GM18499 (cell line): ENCODE measurements at regions not wholly inside any gene's neighbourhood (a gene's known extent, or its start where the extent isn't known, plus 50 kb on each side); places are given as distances from the start of the nearest gene placed in this dataset.
A peak's percentile ranks its signal among the peaks of the same experiment; 100 is the strongest.
"Not testable (repeated sequence)": the region's sequence is repeated elsewhere in the genome, so short reads cannot be mapped to it uniquely, and the experiment has no call there.

ENCODE experiments used
- ATAC-seq: cut with Tn5 transposase; IDR thresholded peaks from one replicate; pipeline ENCODE4 v1.9.1; 2021; ENCODE audit warnings: moderate number of reproducible peaks; ENCODE audit not compliant: insufficient read depth, unreplicated experiment

DNA sequence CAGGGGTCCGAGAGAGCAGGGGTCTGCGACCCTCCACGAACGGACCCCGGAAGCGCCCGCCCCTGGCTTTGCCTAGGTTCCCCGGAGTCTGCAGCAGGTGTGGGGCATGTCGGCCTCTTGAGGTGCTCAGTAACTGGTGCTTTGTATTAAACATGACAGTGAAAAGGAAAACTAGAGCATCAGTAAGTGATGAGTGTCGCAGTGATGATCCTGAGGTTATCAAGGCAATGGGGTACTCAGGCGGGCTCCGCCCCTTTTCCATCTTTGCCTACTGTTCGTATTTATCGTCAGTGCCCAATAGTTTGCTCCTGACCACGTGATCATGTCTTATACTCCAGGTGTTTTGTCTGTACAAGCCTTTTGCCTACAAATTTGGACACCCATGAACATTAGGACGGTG is 262.4 kb downstream of the ZNF37A start:
- peak; percentile 6 for ATAC-seq

GRCh38 chr10:38362514-38362913 is 268.4 kb downstream of the ZNF37A start:
- not testable (repeated sequence) for ATAC-seq

DNA sequence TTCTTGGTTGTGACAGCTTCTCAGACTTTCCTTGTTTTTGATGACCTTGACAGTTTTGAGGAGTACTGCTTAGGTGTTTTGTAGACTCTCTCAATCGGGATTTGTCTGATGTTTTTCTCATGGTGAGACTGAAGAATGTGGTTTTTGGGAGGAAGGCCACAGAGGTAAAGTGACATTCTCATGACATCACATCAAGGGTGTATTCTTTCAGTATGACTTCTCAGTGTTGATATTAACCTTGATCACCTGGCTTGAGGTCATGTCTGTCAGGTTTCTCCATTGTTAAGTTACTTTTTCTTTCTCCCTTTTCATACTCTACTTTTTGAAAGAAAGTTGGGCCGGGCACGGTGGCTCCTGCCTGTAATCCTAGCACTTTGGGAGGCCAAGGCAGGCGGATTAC is 269.9 kb downstream of the ZNF37A start:
- ATAC-seq = not testable (repeated sequence)

DNA sequence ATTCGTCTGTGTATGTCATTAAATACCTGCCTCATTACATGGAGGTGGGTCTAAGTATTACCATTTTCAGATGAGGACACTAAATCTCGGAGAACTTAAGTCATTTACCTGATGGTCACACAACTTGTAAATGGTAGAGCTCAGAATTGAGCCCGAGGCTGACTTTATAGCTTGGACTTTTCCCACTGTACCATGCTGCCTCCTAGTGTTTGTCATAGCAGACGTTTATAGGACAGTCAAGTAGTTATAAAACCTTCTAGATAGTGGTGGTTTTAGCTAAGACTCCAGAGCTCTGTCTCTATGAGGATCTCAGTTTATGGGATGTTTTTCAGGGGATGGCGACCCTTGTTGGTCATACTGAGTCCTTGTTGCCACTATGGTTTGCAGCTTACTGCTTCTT is 271.8 kb downstream of the ZNF37A start:
- ATAC-seq = not testable (repeated sequence)

DNA sequence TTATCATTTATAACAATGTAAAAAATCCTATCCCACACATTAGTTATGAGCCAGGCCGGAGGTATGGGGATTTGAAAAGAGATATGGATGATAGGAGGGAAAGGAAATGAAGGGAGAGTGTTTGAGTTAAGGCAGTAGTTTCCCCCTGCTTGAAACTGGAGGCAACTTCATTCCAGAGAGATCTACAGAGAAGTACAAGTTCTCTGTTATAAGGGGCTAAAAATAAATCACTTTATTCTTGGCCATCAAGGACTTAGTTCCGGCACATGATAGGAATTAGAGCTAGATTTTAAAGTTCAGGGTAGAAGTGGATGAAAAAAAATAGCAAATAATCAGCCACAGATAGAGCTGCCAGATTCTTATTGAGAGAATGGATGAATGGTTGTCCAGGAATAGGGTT is 289.7 kb downstream of the ZNF37A start:
- ATAC-seq = not testable (repeated sequence)

DNA sequence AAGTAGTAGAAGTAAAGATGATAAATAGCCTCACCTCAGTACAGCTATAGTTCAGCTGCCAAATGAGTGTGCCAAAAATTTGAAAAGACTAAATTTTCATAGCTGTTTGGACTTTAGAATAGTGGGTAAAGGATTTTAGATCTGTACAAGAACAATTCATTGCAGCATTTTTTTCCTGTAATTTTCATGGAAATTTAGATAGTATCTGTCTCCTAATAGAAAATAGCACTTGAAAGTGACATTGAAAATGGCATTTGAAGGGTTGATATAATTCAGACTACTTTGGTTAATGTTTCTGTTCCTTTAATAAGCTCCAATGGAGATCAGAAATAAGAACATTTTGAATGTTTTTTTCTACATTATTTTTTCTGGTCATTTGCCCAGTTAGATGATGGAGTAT is 292.7 kb downstream of the ZNF37A start:
- ATAC-seq = not testable (repeated sequence)

- ATAC-seq = not testable (repeated sequence)
These were observed 296.6 kb downstream of the ZNF37A start for GRCh38 chr10:38390725-38391124.

- ATAC-seq = not testable (repeated sequence)
These were observed 301.3 kb downstream of the ZNF37A start for GRCh38 chr10:38395465-38395864.

DNA sequence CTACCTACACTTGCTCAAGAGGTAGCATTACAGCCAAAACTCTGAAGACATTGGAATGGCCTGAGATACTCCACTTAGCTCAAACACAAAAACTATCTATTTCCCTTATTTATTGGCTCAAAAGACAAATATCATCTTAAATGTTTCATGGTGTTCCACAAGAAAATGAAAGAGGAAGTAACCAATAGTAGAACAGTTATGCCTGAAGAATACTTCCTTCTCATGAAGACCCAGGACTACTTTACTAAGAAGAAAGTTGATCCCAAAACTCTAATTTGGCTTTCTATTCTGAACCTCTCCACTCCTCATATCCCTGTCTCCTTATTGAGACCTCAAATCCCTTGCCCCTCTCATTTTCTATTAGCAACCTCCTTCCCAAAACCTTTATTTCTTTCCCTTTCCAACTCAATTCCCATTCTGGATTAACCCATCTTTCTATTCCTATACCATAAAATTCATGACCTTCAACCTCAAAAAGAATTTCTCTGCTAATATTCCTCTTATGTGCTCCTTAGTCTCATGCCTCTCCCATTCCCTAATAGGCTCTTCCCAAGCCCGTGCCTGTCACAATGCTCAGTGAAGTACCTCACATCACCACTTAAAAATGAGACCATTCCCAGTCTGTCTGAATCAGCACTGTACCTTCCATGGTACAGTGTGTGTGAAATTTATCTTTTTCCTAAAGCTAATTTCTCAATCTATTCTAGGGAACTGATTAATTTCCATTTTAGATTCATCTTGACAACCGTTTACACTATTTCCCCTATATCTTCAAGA is 302.2 kb downstream of the ZNF37A start:
- not testable (repeated sequence) for ATAC-seq

GRCh38 chr10:38401565-38401964 is 307.4 kb downstream of the ZNF37A start:
- ATAC-seq = not testable (repeated sequence)

DNA sequence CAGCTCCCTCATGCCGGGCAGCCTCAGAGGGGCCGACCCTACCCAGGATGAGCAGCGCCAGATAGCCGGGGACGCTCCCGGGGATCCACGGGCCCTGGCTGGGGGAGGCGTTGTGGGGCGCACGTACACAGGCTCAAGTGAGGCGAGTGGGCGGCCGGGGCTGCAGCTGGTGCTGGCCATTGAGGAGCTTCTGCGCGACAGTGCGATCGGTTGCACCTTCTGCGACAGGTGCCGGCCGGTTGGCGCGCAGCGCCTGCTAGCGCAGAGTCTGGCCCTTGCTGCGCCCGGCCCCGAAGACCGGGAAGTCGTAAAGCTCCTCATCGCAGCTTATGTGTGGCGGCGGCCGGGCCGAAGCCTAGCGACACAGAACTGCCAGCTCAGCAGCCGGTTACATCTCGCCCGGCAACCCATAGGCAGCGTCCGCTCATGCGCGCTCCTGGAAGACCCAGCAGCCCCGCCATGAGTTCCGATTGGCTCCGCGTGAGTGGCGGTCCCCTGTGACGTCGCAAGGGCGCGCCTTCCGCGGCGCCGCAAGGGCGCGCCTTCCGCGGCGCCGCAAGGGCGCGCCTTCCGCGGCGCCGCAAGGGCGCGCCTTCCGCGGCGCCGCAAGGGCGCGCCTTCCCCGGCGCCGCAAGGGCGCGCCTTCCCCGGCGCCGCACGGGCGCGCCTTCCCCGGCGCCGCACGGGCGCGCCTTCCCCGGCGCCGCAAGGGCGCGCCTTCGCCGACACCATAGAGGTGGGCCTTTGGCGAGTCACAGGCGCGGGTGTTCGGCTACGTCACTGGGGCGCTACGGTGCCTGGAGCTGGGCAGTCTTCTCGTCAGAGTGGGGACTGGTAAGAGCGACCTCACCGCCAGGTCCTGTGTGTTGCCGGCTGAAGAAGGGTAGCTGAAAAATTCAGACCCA is 308.6 kb downstream of the ZNF37A start:
- peak; percentile 96 for ATAC-seq

GRCh38 chr10:38403347-38404117 is 309.4 kb downstream of the ZNF37A start:
- not testable (repeated sequence) for ATAC-seq

- not testable (repeated sequence) for ATAC-seq
These were observed 329.5 kb downstream of the ZNF37A start for GRCh38 chr10:38423634-38424033.

DNA sequence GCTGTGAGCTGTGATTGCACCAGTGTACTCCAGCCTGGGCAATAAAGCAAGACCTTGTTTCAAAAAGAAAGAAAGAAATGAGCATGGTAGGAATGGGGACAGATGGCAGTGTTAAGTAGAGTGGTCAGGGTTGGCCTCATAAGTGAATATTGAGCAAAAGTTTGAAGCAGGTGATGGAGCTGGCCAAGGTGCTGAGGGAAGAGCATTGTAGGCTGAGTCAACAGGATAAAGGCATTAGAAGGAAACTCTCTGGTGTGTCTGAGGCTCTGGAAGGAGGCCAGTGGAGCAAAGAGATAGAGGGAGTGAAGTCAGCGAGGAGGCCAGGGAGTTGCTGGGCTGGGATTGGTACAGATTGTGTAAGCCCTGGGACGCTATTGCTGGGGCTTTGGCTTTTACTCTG is 336.1 kb downstream of the ZNF37A start:
- not testable (repeated sequence) for ATAC-seq

GRCh38 chr10:38437359-38437758 is 343.2 kb downstream of the ZNF37A start:
- not testable (repeated sequence) for ATAC-seq

DNA sequence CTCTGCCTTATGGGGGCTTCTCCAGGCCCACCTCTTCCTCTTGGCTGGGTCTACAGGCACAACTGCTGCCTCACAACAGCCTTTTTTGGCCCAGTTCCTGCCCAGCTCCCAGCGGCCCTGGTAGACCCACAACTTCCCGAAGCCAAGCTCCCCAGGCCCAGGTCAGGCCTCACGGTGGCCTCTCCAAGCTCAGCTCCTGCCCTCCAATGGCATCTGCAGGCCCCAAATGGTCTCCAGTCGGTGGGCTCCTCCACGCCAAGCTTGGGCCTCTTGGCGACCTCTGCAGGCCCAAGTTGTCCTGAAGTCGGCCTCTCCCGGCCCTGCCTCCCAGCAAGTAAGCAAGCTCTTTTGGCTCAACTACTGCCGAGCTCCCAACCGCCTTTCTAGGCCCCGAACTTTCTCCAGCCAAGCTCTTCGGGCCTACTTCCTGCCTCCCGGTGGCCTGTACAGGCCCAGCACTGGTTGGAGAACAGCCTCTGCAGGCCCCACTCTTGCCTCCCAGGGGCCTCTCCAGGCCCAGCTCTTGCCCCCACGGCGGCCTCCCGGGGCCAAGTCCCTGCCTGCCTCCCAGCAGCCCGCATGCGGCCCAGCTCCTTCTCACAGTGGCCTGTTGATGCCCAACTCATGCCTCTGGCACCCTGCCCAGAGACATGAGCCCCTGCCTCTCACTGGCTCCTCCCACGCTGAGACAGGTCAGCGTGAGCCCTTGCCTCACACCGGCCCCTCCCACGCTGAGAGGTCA is 354.6 kb downstream of the ZNF37A start:
- not testable (repeated sequence) for ATAC-seq

GRCh38 chr10:38449618-38450017 is 355.5 kb downstream of the ZNF37A start:
- ATAC-seq = not testable (repeated sequence)

DNA sequence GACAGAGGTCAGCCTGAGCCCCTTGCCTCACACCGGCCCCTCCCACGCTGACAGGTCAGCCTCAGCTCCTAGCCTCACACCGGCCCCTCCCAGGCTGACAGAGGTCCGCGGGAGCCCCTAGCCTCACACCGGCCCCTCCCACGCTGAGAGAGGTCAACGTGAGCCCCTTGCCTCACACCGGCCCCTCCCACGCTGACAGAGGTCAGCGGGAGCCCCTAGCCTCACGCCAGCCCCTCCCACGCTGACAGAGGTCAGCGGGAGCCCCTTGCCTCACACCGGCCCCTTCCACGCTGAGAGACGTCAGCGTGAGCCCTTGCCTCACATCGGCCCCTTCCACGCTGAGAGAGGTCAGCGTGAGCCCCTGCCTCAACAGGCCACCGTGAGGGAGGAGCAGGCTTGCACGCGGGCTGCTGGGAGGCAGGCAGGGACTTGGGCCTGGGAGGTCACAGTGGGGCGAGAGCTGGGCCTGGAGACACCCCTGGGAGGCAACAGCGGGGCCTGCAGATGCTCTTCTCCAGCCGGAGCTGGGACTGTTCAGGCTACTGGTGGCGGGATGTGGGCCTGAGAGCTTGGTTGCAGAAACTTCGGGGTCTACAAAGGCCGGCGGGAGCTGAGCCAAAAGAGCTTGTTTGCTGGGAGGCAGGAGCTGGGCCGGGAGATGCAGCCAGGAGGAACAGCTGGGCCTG is 356.4 kb downstream of the ZNF37A start:
- not testable (repeated sequence) for ATAC-seq

DNA sequence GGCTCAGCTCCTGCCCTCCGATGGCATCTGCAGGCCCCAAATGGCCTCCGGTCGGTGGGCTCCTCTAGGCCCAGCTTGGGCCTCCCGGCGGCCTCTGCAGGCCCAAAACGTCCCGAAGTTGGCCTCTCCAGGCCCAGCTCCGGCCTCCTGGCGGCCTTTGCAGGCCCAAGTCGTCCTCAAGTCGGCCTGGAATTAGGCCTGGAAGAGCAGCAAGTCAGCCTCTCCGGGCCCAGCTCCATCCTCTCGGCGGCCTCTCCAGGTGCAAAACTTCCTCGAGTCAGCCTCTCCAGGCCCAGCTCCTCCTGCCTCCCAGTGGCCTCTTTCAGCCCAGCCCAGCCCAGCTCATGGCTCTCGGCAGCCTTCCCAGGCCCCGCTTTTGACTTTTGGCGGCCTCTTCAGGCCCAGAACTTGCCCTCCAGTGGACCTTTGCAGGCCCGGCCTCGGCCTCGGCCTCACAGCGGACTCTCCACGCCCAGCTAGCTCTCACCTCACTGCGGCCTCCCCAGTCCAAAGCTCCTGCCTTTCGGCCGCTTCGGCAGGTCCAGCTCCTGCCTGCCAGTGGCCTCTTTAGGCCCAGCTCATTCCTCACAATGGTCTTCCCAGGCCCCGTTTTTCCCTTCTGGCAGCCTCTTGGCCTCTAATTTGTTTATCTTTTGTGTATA is 357.3 kb downstream of the ZNF37A start:
- ATAC-seq = not testable (repeated sequence)
